Activated CD4-positive, CD25-positive, alpha-beta regulatory T cell treated with anti-CD3 and anti-CD28 coated beads, Interleukin-2, amount 50 U/mL, for 16 hours (primary cell): ENCODE measurements at regions not wholly inside any gene's neighbourhood (a gene's known extent, or its start where the extent isn't known, plus 50 kb on each side); places are given as distances from the start of the nearest gene placed in this dataset.

ENCODE experiments used
- DNase-seq: peaks from one replicate; pipeline ENCODE4 v3.0.0-alpha.2; 2020; ENCODE audit warnings: low read depth, low spot score

GRCh38 chr20:24376311-24377099 is 92.9 kb upstream of the SYNDIG1 start:
- DNase-seq: no peak

- DNase-seq: no peak
Observed at GRCh38 chr20:24373372-24373771, 96.1 kb upstream of the SYNDIG1 start.

GRCh38 chr20:24370911-24371695 is 98.3 kb upstream of the SYNDIG1 start:
- no peak for DNase-seq

- DNase-seq: no peak
Observed at GRCh38 chr20:24370249-24370648, 99.2 kb upstream of the SYNDIG1 start.

GRCh38 chr20:24368253-24368652 is 101.2 kb upstream of the SYNDIG1 start:
- no peak for DNase-seq

- DNase-seq: no peak
Observed at GRCh38 chr20:24366336-24367004, 103.0 kb upstream of the SYNDIG1 start.

GRCh38 chr20:24365670-24366069 is 103.8 kb upstream of the SYNDIG1 start:
- no peak for DNase-seq

- no peak for DNase-seq
Observed at GRCh38 chr20:24364482-24364881, 104.9 kb upstream of the SYNDIG1 start.

- no peak for DNase-seq
Observed at GRCh38 chr20:24363031-24363430, 106.4 kb upstream of the SYNDIG1 start.

- no peak for DNase-seq
Observed at GRCh38 chr20:24362080-24362479, 107.3 kb upstream of the SYNDIG1 start.

- no peak for DNase-seq
Observed at GRCh38 chr20:24361541-24361940, 107.9 kb upstream of the SYNDIG1 start.

- no peak for DNase-seq
Observed at GRCh38 chr20:24360531-24360930, 108.9 kb upstream of the SYNDIG1 start.

GRCh38 chr20:24359321-24360027 is 110.0 kb upstream of the SYNDIG1 start:
- no peak for DNase-seq

- DNase-seq: no peak
Observed at GRCh38 chr20:24357931-24358330, 111.5 kb upstream of the SYNDIG1 start.

- no peak for DNase-seq
Observed at GRCh38 chr20:24357177-24357576, 112.3 kb upstream of the SYNDIG1 start.

GRCh38 chr20:24353135-24353690 is 116.2 kb upstream of the SYNDIG1 start:
- no peak for DNase-seq

- DNase-seq: no peak
Observed at GRCh38 chr20:24350923-24351368, 118.5 kb upstream of the SYNDIG1 start.

GRCh38 chr20:24341781-24342180 is 127.6 kb upstream of the SYNDIG1 start:
- DNase-seq: no peak

- no peak for DNase-seq
Observed at GRCh38 chr20:24340933-24341332, 128.5 kb upstream of the SYNDIG1 start.

- DNase-seq: no peak
Observed at GRCh38 chr20:24339210-24339641, 130.2 kb upstream of the SYNDIG1 start.

- no peak for DNase-seq
Observed at GRCh38 chr20:24337551-24337950, 131.9 kb upstream of the SYNDIG1 start.
